Renal pelvis (tissue), 1 donor: ENCODE measurements at regions not wholly inside any gene's neighbourhood (a gene's known extent, or its start where the extent isn't known, plus 50 kb on each side); places are given as distances from the start of the nearest gene placed in this dataset.

ENCODE experiments used
- DNase-seq: peaks from one replicate; pipeline ENCODE4 v3.0.0-alpha.2; 2013

- DNase-seq = no peak
These were observed 239.1 kb upstream of the FGGY start for GRCh38 chr1:59057796-59058195.

GRCh38 chr1:59058665-59059439, 238.0 kb upstream of the FGGY start:
- no peak for DNase-seq

- DNase-seq = peak; percentile 60
These were observed 235.0 kb upstream of the FGGY start for GRCh38 chr1:59061876-59062275.

GRCh38 chr1:59062743-59063142, 234.2 kb upstream of the FGGY start:
- no peak for DNase-seq

- DNase-seq = no peak
These were observed 233.4 kb upstream of the FGGY start for GRCh38 chr1:59063501-59063900.

GRCh38 chr1:59064592-59064991, 232.3 kb upstream of the FGGY start:
- no peak for DNase-seq

- DNase-seq = no peak
These were observed 230.7 kb upstream of the FGGY start for GRCh38 chr1:59066236-59066635.

- DNase-seq = no peak
These were observed 226.3 kb upstream of the FGGY start for GRCh38 chr1:59070610-59071009.

- no peak for DNase-seq
These were observed 225.6 kb upstream of the FGGY start for GRCh38 chr1:59071289-59071688.

GRCh38 chr1:59071876-59072582, 224.9 kb upstream of the FGGY start:
- DNase-seq = no peak

- no peak for DNase-seq
These were observed 224.3 kb upstream of the FGGY start for GRCh38 chr1:59072583-59072947.

- no peak for DNase-seq
These were observed 222.3 kb upstream of the FGGY start for GRCh38 chr1:59074598-59074997.

- DNase-seq = no peak
These were observed 221.9 kb upstream of the FGGY start for GRCh38 chr1:59075021-59075420.

GRCh38 chr1:59076612-59077011, 220.3 kb upstream of the FGGY start:
- DNase-seq = no peak

GRCh38 chr1:59077466-59078069, 219.3 kb upstream of the FGGY start:
- DNase-seq = no peak

GRCh38 chr1:59078070-59078800, 218.7 kb upstream of the FGGY start:
- DNase-seq = no peak

GRCh38 chr1:59078866-59079265, 218.0 kb upstream of the FGGY start:
- no peak for DNase-seq

GRCh38 chr1:59079434-59080140, 217.3 kb upstream of the FGGY start:
- DNase-seq = no peak

GRCh38 chr1:59081181-59081580, 215.7 kb upstream of the FGGY start:
- no peak for DNase-seq

- DNase-seq = no peak
These were observed 215.1 kb upstream of the FGGY start for GRCh38 chr1:59081795-59082194.

- DNase-seq = peak; percentile 17
These were observed 212.7 kb upstream of the FGGY start for GRCh38 chr1:59083946-59084865.
